Chondrocyte (in vitro differentiated cells): ENCODE measurements at regions not wholly inside any gene's neighbourhood (a gene's known extent, or its start where the extent isn't known, plus 50 kb on each side); places are given as distances from the start of the nearest gene placed in this dataset.

ENCODE experiments used
- DNase-seq: peaks from one replicate; pipeline ENCODE4 v3.0.0; 2021; ENCODE audit warnings: mixed read lengths, low spot score
- H3K27ac Mint-ChIP-seq: one replicate; pipeline ENCODE4 v1.8.0; 2021; ENCODE audit warnings: mild to moderate bottlenecking, moderate library complexity, mixed read lengths; ENCODE audit not compliant: unreplicated experiment
- H3K27me3 Mint-ChIP-seq: 2 replicates; pipeline ENCODE4 v1.8.0; 2021; ENCODE audit warnings: low read depth, mixed read lengths
- H3K36me3 Mint-ChIP-seq: 2 replicates; pipeline ENCODE4 v1.8.0; 2021; ENCODE audit warnings: low read depth, mixed read lengths
- H3K4me1 Mint-ChIP-seq: 2 replicates; pipeline ENCODE4 v1.8.0; 2021; ENCODE audit warnings: low read depth, mild to moderate bottlenecking, mixed read lengths
- H3K4me3 Mint-ChIP-seq: one replicate; pipeline ENCODE4 v1.8.0; 2021; ENCODE audit warnings: mild to moderate bottlenecking, moderate library complexity, mixed read lengths; ENCODE audit not compliant: unreplicated experiment
- H3K9me3 Mint-ChIP-seq: 2 replicates; pipeline ENCODE4 v1.8.0; 2021; ENCODE audit warnings: low read depth, mixed read lengths
- CTCF ChIP-seq: fragments of 200-600 bp; sonication (generic); IDR thresholded peaks from 2 replicates; pipeline ENCODE4 v1.5.0; 2021; ENCODE audit warnings: antibody characterized with exemption, mild to moderate bottlenecking, moderate library complexity

- TF ChIP-seq CTCF, result no peak
- peaks cover 33% of the 10 kb centered on the region for H3K4me1 Mint-ChIP-seq
- no peaks in the 10 kb centered on the region for H3K9me3 Mint-ChIP-seq
- no peak overlapping the region for H3K27ac Mint-ChIP-seq
- no peak for DNase-seq
- no peaks in the 10 kb centered on the region for H3K36me3 Mint-ChIP-seq
- no peak overlapping the region for H3K4me3 Mint-ChIP-seq
- no peaks in the 10 kb centered on the region for H3K27me3 Mint-ChIP-seq
Measured at GRCh38 chr5:173768267-173768806, 119.8 kb upstream of the CPEB4 start.

- no peak overlapping the region for H3K4me3 Mint-ChIP-seq
- TF ChIP-seq CTCF, result no peak
- H3K4me1 Mint-ChIP-seq, result peaks cover 29% of the 10 kb centered on the region
- H3K36me3 Mint-ChIP-seq, result no peaks in the 10 kb centered on the region
- DNase-seq, result no peak
- no peak overlapping the region for H3K27ac Mint-ChIP-seq
- no peaks in the 10 kb centered on the region for H3K9me3 Mint-ChIP-seq
- no peaks in the 10 kb centered on the region for H3K27me3 Mint-ChIP-seq
Measured at GRCh38 chr5:173768891-173769290, 119.3 kb upstream of the CPEB4 start.

GRCh38 chr5:173770637-173771036 lies 117.5 kb upstream of the CPEB4 start:
- Mint-ChIP-seq H3K4me1 (peaks cover 13% of the 10 kb centered on the region), H3K36me3 (no peaks in the 10 kb centered on the region), H3K4me3 (no peak overlapping the region), H3K9me3 (no peaks in the 10 kb centered on the region), H3K27ac (no peak overlapping the region), H3K27me3 (no peaks in the 10 kb centered on the region)
- no peak for DNase-seq
- no peak for TF ChIP-seq CTCF

GRCh38 chr5:173771121-173771724 lies 116.9 kb upstream of the CPEB4 start:
- Mint-ChIP-seq H3K27ac (no peak overlapping the region), H3K36me3 (no peaks in the 10 kb centered on the region), H3K4me1 (peaks cover 9% of the 10 kb centered on the region), H3K4me3 (no peak overlapping the region), H3K9me3 (no peaks in the 10 kb centered on the region), H3K27me3 (no peaks in the 10 kb centered on the region)
- TF ChIP-seq CTCF, result no peak
- DNase-seq, result no peak

- no peaks in the 10 kb centered on the region for H3K27me3 Mint-ChIP-seq
- no peak overlapping the region for H3K4me3 Mint-ChIP-seq
- no peak for TF ChIP-seq CTCF
- H3K4me1 Mint-ChIP-seq, result peaks cover 4% of the 10 kb centered on the region
- no peaks in the 10 kb centered on the region for H3K36me3 Mint-ChIP-seq
- no peaks in the 10 kb centered on the region for H3K9me3 Mint-ChIP-seq
- no peak overlapping the region for H3K27ac Mint-ChIP-seq
- DNase-seq, result no peak
Measured at GRCh38 chr5:173771725-173772383, 116.3 kb upstream of the CPEB4 start.
